BLaER1 (cell line): ENCODE measurements at regions not wholly inside any gene's neighbourhood (a gene's known extent, or its start where the extent isn't known, plus 50 kb on each side); places are given as distances from the start of the nearest gene placed in this dataset.
"Not testable (repeated sequence)": the region's sequence is repeated elsewhere in the genome, so short reads cannot be mapped to it uniquely, and the experiment has no call there.

Source experiments
- H3K27ac ChIP-seq: shearing (Covaris generic); formaldehyde crosslinking; 2 replicates; pipeline ENCODE4 v1.8.1; 2022
- H3K27me3 ChIP-seq: shearing (Covaris generic); formaldehyde crosslinking; 2 replicates; pipeline ENCODE4 v1.8.1; 2022
- H3K36me3 ChIP-seq: shearing (Covaris generic); formaldehyde crosslinking; 2 replicates; pipeline ENCODE4 v1.8.1; 2022
- H3K4me1 ChIP-seq: shearing (Covaris generic); formaldehyde crosslinking; 2 replicates; pipeline ENCODE4 v1.8.1; 2022
- H3K4me2 ChIP-seq: shearing (Covaris generic); formaldehyde crosslinking; 2 replicates; pipeline ENCODE4 v1.8.1; 2022
- H3K4me3 ChIP-seq: shearing (Covaris generic); formaldehyde crosslinking; 2 replicates; pipeline ENCODE4 v1.8.1; 2022
- H3K9ac ChIP-seq: shearing (Covaris generic); formaldehyde crosslinking; 2 replicates; pipeline ENCODE4 v1.8.1; 2022
- H3K9me3 ChIP-seq: shearing (Covaris generic); formaldehyde crosslinking; 2 replicates; pipeline ENCODE4 v1.8.1; 2022
- H4K20me1 ChIP-seq: shearing (Covaris generic); formaldehyde crosslinking; 2 replicates; pipeline ENCODE4 v1.8.1; 2022
- Cebpa-rat ChIP-seq: shearing (Covaris generic); IDR thresholded peaks from 2 replicates; pipeline ENCODE4 v1.8.1; 2022

GRCh38 chr16:85202051-85202601 lies 89.9 kb upstream of the CIBAR2 start:
- peak overlapping the region; percentile 53; the same call in 1 of the 2 replicates for H3K9ac ChIP-seq
- no peaks in the 10 kb centered on the region for H3K36me3 ChIP-seq
- peak overlapping the region; percentile 72 for H3K27ac ChIP-seq
- peaks cover 3% of the 10 kb centered on the region; the same call in 1 of the 2 replicates for H3K9me3 ChIP-seq
- no peaks in the 10 kb centered on the region for H4K20me1 ChIP-seq
- no peak overlapping the region for H3K4me3 ChIP-seq
- H3K27me3 ChIP-seq, result no peaks in the 10 kb centered on the region
- peak overlapping the region; percentile 72 for H3K4me2 ChIP-seq
- H3K4me1 ChIP-seq, result peaks cover 55% of the 10 kb centered on the region
- no peak for TF ChIP-seq Cebpa-rat

GRCh38 chr16:85202631-85203461 lies 90.6 kb upstream of the CIBAR2 start:
- peak overlapping the region; percentile 72 for H3K4me2 ChIP-seq
- H3K9ac ChIP-seq, result peak overlapping the region; percentile 53; the same call in 1 of the 2 replicates
- H4K20me1 ChIP-seq, result no peaks in the 10 kb centered on the region
- H3K9me3 ChIP-seq, result peaks cover 3% of the 10 kb centered on the region; the same call in 1 of the 2 replicates
- peak overlapping the region; percentile 72 for H3K27ac ChIP-seq
- no peaks in the 10 kb centered on the region for H3K27me3 ChIP-seq
- H3K36me3 ChIP-seq, result no peaks in the 10 kb centered on the region
- no peak for TF ChIP-seq Cebpa-rat
- peaks cover 55% of the 10 kb centered on the region for H3K4me1 ChIP-seq
- H3K4me3 ChIP-seq, result no peak overlapping the region

- Histone ChIP-seq H3K4me1 (peaks cover 52% of the 10 kb centered on the region), H3K27me3 (no peaks in the 10 kb centered on the region), H3K27ac (peak overlapping the region; percentile 35; the same call in 1 of the 2 replicates), H3K4me3 (no peak overlapping the region), H3K9me3 (peaks cover 3% of the 10 kb centered on the region; the same call in 1 of the 2 replicates), H3K9ac (0 out of 2 replicates have a peak overlapping the region, but pooled peaks have one; percentile 29), H4K20me1 (no peaks in the 10 kb centered on the region), H3K36me3 (no peaks in the 10 kb centered on the region), H3K4me2 (peak overlapping the region; percentile 72)
- no peak for TF ChIP-seq Cebpa-rat
Measured at GRCh38 chr16:85203462-85203813, 91.2 kb upstream of the CIBAR2 start.

GRCh38 chr16:85204242-85205010 lies 92.2 kb upstream of the CIBAR2 start:
- Histone ChIP-seq H3K4me1 (peaks cover 42% of the 10 kb centered on the region), H3K27me3 (no peaks in the 10 kb centered on the region), H3K9me3 (peaks cover 3% of the 10 kb centered on the region; the same call in 1 of the 2 replicates), H3K4me3 (no peak overlapping the region), H4K20me1 (no peaks in the 10 kb centered on the region), H3K4me2 (no peak overlapping the region), H3K9ac (no peak overlapping the region), H3K36me3 (no peaks in the 10 kb centered on the region), H3K27ac (no peak overlapping the region)
- TF ChIP-seq Cebpa-rat, result no peak

GRCh38 chr16:85205257-85205656 lies 93.0 kb upstream of the CIBAR2 start:
- not testable (repeated sequence) for H4K20me1 ChIP-seq, H3K27ac ChIP-seq, H3K9ac ChIP-seq, H3K4me3 ChIP-seq, H3K4me2 ChIP-seq, H3K27me3 ChIP-seq, H3K9me3 ChIP-seq, H3K36me3 ChIP-seq
- H3K4me1 ChIP-seq, result peaks cover 34% of the 10 kb centered on the region

- TF ChIP-seq Cebpa-rat, result no peak
- Histone ChIP-seq H3K27ac (no peak overlapping the region), H3K27me3 (no peaks in the 10 kb centered on the region), H3K9ac (no peak overlapping the region), H3K4me1 (peaks cover 27% of the 10 kb centered on the region), H3K4me2 (no peak overlapping the region), H3K4me3 (no peak overlapping the region), H3K36me3 (no peaks in the 10 kb centered on the region), H4K20me1 (no peaks in the 10 kb centered on the region), H3K9me3 (peaks cover 3% of the 10 kb centered on the region; the same call in 1 of the 2 replicates)
Measured at GRCh38 chr16:85205747-85206471, 93.6 kb upstream of the CIBAR2 start.

GRCh38 chr16:85206472-85207356 lies 94.4 kb upstream of the CIBAR2 start:
- Histone ChIP-seq H3K36me3 (no peaks in the 10 kb centered on the region), H3K4me2 (no peak overlapping the region), H3K4me1 (peaks cover 19% of the 10 kb centered on the region), H3K9ac (no peak overlapping the region), H3K9me3 (peaks cover 3% of the 10 kb centered on the region; the same call in 1 of the 2 replicates), H3K27me3 (no peaks in the 10 kb centered on the region), H3K27ac (no peak overlapping the region), H3K4me3 (no peak overlapping the region), H4K20me1 (no peaks in the 10 kb centered on the region)
- no peak for TF ChIP-seq Cebpa-rat

- no peaks in the 10 kb centered on the region for H3K36me3 ChIP-seq
- no peak for TF ChIP-seq Cebpa-rat
- no peak overlapping the region for H3K9ac ChIP-seq
- no peak overlapping the region for H3K4me3 ChIP-seq
- H3K9me3 ChIP-seq, result peaks cover 3% of the 10 kb centered on the region; the same call in 1 of the 2 replicates
- no peak overlapping the region for H3K4me2 ChIP-seq
- H3K27ac ChIP-seq, result no peak overlapping the region
- H4K20me1 ChIP-seq, result no peaks in the 10 kb centered on the region
- H3K27me3 ChIP-seq, result no peaks in the 10 kb centered on the region
- H3K4me1 ChIP-seq, result peaks cover 12% of the 10 kb centered on the region
Measured at GRCh38 chr16:85207357-85207921, 95.2 kb upstream of the CIBAR2 start.
